ACHN (cell line): ENCODE measurements at regions not wholly inside any gene's neighbourhood (a gene's known extent, or its start where the extent isn't known, plus 50 kb on each side); places are given as distances from the start of the nearest gene placed in this dataset.
"Not testable (repeated sequence)": the region's sequence is repeated elsewhere in the genome, so short reads cannot be mapped to it uniquely, and the experiment has no call there.

ENCODE experiments used
- DNase-seq: peaks from one replicate; pipeline ENCODE4 v3.0.0-alpha.2; 2015
- in situ Hi-C: cut with HindIII; loops from 2 replicates; pipeline ENCODE4 v1.10.0; 2017; ENCODE audit warnings: low sequenced_read_pairs, low pct_ligation_motif_present, low pct_unique_long_range_greater_than_20kb

DNA sequence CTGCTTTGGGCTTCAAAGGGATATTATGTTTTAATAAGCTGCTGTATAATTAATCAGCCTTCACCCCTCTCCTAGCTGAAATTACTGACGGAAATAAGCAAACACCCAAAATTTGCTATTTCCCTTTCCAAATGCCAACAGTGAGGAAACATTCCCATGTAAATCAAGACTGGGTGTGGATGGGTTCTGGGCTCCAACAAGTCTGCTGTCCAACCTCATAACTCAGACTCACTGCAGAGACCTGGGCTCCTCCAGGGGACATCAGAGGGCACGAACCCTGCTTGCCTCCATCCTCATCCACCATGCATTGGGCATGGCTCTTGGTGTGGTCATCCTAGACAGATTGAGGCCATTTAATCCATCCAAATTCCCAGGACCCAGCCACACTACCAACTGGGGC, 173.7 kb downstream of the C1D start:
- DNase-seq, result no peak
- in situ Hi-C loops, result no loop called here

DNA sequence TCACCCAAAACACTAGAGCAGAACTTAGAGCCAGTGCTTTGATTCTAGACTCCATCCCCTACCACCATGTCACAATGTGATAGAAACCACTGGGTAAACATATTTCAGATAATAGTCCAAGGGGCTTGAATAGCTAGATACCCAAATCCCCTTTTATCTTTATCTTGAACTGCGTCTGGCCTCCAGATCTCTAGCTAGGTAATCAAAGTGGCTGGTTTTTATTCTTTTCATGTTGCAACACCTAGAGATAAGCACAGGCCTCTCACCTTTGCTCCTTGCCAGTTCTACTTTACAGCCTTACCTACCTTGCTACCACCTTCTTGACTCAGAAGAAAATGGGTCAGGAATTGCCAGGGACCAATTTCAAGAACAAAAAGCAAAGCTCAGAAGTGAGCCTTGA, 171.2 kb downstream of the C1D start:
- in situ Hi-C loops, result no loop called here
- no peak for DNase-seq

- no peak for DNase-seq
- in situ Hi-C loops, result no loop called here
These were observed 170.4 kb downstream of the C1D start for GRCh38 chr2:67892339-67892846.

- in situ Hi-C loops, result no loop called here
- DNase-seq, result no peak
These were observed 167.4 kb downstream of the C1D start for GRCh38 chr2:67895227-67895941.

DNA sequence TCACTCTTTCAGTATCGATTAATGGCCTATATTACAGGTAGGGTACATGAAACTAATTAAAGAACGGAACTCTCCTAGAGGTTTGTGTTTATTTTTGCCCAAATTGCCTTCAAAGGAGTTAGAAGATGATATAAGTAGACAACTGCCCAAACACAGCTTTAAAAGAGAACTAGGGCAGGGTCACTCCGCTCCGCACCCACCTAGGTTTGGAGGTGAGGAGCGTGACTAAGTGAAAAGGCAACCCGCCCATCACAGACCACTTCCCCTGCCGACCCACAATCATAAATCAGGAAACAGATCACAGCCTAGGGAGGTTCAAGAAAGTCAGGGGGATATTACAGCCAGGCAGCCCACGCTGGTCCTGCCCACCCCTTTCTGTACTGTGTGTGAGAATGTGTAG, 166.7 kb downstream of the C1D start:
- in situ Hi-C loops, result no loop called here
- no peak for DNase-seq

- DNase-seq, result no peak
- in situ Hi-C loops, result no loop called here
These were observed 166.3 kb downstream of the C1D start for GRCh38 chr2:67896476-67896875.

DNA sequence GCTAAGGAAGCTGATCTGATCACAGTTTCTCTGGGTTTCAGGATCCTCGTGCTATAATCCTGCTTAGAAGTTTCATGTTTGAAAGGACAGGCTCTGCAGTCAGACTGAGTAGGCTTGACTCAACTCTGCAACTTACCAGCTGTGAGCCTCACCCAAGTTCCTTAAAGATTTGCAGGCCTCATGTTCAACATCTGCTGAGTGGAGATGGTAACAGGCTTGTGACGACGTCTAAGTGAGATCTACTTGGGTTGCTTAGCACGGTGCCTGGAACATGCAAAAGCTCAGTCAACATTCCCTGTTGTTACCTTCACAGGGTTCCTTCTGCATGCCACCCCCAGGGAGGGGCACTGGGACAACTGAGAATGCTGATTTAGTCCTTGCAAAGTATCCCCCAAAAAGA, 164.2 kb downstream of the C1D start:
- no peak for DNase-seq
- in situ Hi-C loops, result no loop called here

DNA sequence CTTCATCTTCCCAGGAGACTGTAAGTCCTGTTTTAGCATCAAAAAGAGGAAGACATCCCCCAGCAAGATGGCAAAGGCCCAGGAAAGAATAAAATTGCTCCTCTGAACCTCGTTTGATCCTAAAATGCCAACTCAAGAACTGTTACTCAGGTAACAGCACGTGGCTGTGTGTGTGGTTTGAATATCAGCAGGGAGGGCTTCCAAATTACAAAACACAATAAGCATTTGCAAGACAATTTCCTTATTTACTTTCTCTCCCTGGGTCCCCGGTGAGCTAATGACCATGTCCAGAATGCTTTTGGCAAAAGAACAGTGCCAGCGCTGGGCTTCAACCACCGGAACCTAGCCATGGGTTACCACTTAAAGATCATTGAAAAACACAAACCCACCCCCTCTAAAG, 163.6 kb downstream of the C1D start:
- in situ Hi-C loops, result no loop called here
- no peak for DNase-seq

- in situ Hi-C loops, result no loop called here
These were observed 162.0 kb downstream of the C1D start for GRCh38 chr2:67900826-67901225.

GRCh38 chr2:67904566-67904965, 158.2 kb downstream of the C1D start:
- no peak for DNase-seq
- in situ Hi-C loops, result no loop called here

More at GRCh38 chr2:67900826-67901225, 162.0 kb downstream of the C1D start:
- DNase-seq, result peak; percentile 26

DNA sequence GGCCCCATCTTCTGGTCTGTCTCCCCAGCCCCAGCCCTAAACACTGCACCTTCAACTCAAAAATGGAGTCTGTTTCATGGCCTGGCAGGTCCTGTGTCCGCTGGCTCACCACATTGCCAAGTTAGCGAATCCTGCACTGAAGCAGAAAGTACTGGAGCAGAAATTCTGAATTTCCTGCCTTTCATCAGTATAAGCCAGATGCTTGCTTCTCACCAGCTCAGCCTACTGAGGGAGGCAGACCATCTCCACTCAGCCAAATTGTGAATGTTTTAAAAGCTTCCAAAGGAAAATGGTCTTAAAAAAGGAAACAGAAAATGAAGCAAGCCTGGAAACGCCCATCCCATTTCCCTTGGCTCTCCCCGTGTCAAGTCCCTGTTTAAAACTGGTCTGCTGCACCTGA, 157.8 kb downstream of the C1D start:
- DNase-seq, result no peak
- in situ Hi-C loops, result no loop called here

- DNase-seq, in situ Hi-C loops: not testable (repeated sequence)
These were observed 156.3 kb downstream of the C1D start for GRCh38 chr2:67906547-67906946.

DNA sequence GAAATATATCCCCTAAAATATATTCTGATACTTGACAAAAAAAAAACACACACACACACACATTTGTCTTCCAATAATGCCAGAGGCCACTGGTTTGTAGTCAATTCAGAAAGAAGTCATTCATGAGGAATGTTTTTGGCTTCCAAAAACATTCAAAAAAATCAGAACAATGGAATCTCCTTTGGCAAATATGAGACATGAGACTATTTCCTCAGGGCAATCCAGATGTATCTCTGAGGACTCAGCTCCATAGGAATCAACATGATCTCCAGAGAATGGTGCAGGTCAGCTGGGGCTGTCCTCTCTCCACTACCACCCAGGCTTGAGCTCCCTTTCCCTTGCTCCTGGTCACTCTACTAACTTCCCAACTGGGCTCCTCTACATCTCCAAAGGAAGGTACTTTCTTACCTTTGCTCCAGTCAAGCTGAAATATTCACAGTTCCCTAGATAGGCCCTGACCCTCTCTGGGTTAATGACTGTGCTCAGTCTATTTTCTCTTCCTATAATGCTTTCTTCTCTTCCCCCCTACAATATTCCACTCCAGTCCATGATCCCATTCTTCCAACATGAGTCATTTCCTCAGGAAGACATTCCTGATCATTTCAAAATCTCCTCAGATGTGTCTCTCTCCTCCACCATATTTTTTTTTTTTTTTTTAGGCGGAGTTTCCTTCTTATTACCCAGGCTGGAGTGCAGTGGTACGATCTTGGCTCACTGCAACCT, 145.3 kb downstream of the C1D start:
- DNase-seq, result peak; percentile 90

GRCh38 chr2:67918471-67918870, 144.3 kb downstream of the C1D start:
- DNase-seq, result no peak
- in situ Hi-C loops, result no loop called here

More for the DNA sequence above, 145.3 kb downstream of the C1D start:
- in situ Hi-C loops, result no loop called here

DNA sequence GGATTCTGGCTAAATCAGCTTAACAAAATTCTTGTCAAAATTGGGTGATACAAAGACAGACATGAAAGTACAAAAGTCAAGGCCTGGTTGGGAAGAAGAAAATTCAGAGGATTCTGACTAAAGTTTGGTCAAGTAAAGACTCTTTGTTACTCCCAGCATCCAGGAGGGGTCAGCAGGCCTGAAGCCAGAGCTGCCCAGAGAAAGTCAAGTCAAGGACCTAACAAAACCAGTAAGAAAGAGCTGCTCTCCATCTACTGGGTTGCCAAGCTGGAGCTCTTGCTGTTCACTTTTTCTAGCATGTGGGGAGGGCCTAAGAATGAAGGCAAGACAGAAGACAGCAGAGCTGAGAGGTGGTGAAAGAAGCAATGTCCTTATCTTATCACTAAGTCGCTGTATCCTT, 143.3 kb downstream of the C1D start:
- in situ Hi-C loops, result no loop called here
- no peak for DNase-seq

- in situ Hi-C loops, result no loop called here
- DNase-seq, result no peak
These were observed 140.6 kb downstream of the C1D start for GRCh38 chr2:67922080-67922785.

DNA sequence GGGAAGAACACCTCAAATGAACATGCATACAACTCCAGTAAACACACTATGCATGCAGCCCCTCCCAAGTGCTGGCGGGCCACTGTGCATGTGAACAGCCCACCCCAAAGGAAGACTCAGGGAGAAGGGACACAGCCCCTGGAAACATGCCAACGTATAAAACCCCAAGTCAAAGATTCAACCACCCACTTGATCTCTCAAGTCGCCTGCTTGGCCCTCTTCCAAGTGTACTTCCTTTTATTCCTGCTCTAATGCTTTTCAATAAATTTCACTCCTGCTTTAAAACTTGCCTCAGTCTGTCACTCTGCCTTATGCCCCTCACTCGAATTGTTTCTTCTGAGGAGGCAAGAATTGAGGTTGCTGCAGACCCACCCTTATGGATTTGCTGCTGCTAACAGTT, 139.1 kb downstream of the C1D start:
- in situ Hi-C loops, result no loop called here
- peak; percentile 8 for DNase-seq

DNA sequence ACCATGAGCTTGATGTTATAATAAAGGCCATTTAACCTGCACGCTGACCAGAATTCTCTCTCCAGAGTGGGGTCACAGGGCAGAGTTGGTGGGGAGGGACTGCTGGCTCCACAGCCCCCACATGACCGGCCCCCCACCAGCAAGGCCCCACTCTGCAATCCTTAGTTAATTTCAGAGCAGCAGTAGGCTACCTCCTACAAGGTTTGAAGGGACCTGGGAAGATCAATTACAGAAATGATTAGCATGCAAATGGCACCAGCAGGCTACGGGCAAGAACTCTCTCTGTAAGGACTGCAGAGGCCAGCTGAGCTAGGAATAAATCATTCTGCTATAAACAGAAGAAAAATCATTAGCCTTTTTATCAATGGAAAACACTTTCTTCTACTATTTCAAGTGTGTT, 135.3 kb downstream of the C1D start:
- in situ Hi-C loops, result no loop called here

GRCh38 chr2:67930156-67930555, 132.6 kb downstream of the C1D start:
- in situ Hi-C loops, result no loop called here
- DNase-seq, result no peak

More for the DNA sequence above, 135.3 kb downstream of the C1D start:
- DNase-seq, result no peak
